ENCODE measurements at regions not wholly inside any gene's neighbourhood (a gene's known extent, or its start where the extent isn't known, plus 50 kb on each side); places are given as distances from the start of the nearest gene placed in this dataset.

- no peak for DNase-seq (ENCODE audit: low spot score)
Observed at GRCh38 chr20:40738976-40739375, 49.9 kb upstream of the MAFB start.

GRCh38 chr20:40739841-40740240 is 50.8 kb upstream of the MAFB start:
- no peak for DNase-seq (ENCODE audit: low spot score)

GRCh38 chr20:40741507-40742106 is 52.6 kb upstream of the MAFB start:
- DNase-seq (ENCODE audit: low spot score), result peak; percentile 34

GRCh38 chr20:40743141-40743775 is 54.2 kb upstream of the MAFB start:
- no peak for DNase-seq (ENCODE audit: low spot score)

- DNase-seq (ENCODE audit: low spot score), result no peak
Observed at GRCh38 chr20:40744072-40744817, 55.2 kb upstream of the MAFB start.

GRCh38 chr20:40744818-40745175 is 55.8 kb upstream of the MAFB start:
- DNase-seq (ENCODE audit: low spot score), result no peak

- no peak for DNase-seq (ENCODE audit: low spot score)
Observed at GRCh38 chr20:40746251-40746650, 57.2 kb upstream of the MAFB start.

GRCh38 chr20:40748182-40748581 is 59.1 kb upstream of the MAFB start:
- no peak for DNase-seq (ENCODE audit: low spot score)

- DNase-seq (ENCODE audit: low spot score), result no peak
Observed at GRCh38 chr20:40749985-40750506, 61.0 kb upstream of the MAFB start.

GRCh38 chr20:40750541-40751035 is 61.6 kb upstream of the MAFB start:
- no peak for DNase-seq (ENCODE audit: low spot score)

GRCh38 chr20:40753472-40753871 is 64.4 kb upstream of the MAFB start:
- no peak for DNase-seq (ENCODE audit: low spot score)

- no peak for DNase-seq (ENCODE audit: low spot score)
Observed at GRCh38 chr20:40754339-40754943, 65.4 kb upstream of the MAFB start.

GRCh38 chr20:40757087-40757486 is 68.1 kb upstream of the MAFB start:
- no peak for DNase-seq (ENCODE audit: low spot score)

- DNase-seq (ENCODE audit: low spot score), result no peak
Observed at GRCh38 chr20:40758790-40759189, 69.8 kb upstream of the MAFB start.

GRCh38 chr20:40760399-40760798 is 71.4 kb upstream of the MAFB start:
- DNase-seq (ENCODE audit: low spot score), result no peak

- DNase-seq (ENCODE audit: low spot score), result no peak
Observed at GRCh38 chr20:40763646-40764295, 74.7 kb upstream of the MAFB start.

GRCh38 chr20:40765814-40766480 is 76.9 kb upstream of the MAFB start:
- no peak for DNase-seq (ENCODE audit: low spot score)

- no peak for DNase-seq (ENCODE audit: low spot score)
Observed at GRCh38 chr20:40766790-40767614, 78.0 kb upstream of the MAFB start.

- DNase-seq (ENCODE audit: low spot score), result no peak
Observed at GRCh38 chr20:40767615-40767924, 78.5 kb upstream of the MAFB start.

GRCh38 chr20:40768105-40768504 is 79.1 kb upstream of the MAFB start:
- no peak for DNase-seq (ENCODE audit: low spot score)

Measured in mucosa of gallbladder (tissue), 1 donor.